HG03097 (cell line): ENCODE measurements at regions not wholly inside any gene's neighbourhood (a gene's known extent, or its start where the extent isn't known, plus 50 kb on each side); places are given as distances from the start of the nearest gene placed in this dataset.
"Not testable (repeated sequence)": the region's sequence is repeated elsewhere in the genome, so short reads cannot be mapped to it uniquely, and the experiment has no call there.

Experiments used
- ATAC-seq: cut with Tn5 transposase; IDR thresholded peaks from one replicate; pipeline ENCODE4 v1.9.1; 2021; ENCODE audit not compliant: unreplicated experiment, low FRiP score

DNA sequence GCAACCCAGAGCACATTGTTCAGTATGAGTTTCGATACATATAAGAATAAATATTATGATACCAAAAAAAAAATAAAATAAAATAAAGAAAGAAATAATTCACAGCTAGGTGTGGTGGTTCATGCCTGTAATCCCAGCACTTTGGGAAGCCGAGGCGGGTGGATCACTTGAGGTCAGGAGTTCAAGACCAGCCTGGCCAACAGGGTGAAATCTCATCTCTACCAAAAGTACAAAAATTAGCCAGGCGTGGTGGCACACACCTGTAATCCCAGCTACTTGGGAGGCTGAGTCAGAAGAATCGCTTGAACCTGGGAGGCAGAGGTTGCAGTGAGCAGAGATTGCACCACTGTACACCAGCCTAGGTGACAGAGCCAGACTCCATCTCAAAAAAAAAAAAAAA is 258.9 kb downstream of the MYCN start:
- ATAC-seq = not testable (repeated sequence)

DNA sequence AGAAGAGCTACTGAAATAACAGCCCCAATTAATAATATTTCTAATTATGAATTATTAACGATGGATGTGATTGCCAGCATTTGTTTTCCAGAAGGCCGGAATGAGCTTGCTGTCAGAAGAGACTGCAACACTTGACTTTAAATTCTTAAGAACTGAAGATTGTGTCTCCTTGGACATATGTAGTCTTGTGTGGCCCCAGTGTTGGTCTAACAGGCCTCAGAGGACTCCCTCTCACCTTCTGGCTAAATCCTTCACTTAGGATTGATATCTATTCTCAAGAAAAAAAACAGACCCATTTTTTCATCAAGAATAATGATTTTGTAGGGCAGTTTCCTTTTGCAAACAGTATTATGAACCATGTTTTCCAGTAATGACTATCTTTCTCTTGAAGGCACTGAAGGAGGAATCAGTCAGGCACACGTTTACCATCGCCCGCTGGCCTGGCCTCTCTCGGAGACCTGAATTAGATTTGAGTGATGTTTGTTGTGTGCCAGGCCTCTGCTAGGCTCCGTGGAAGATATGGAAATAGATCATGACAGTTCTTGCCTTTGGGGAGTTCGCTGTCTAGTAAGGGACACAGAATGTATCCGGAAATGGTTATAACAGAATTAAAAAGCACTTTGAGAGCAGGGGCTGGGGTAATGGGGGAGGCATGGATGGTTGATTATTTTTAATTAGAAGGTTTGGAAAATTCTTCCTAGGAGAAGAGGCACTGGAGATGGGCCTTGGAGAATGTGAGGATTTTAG is 258.0 kb downstream of the MYCN start:
- ATAC-seq = no peak

DNA sequence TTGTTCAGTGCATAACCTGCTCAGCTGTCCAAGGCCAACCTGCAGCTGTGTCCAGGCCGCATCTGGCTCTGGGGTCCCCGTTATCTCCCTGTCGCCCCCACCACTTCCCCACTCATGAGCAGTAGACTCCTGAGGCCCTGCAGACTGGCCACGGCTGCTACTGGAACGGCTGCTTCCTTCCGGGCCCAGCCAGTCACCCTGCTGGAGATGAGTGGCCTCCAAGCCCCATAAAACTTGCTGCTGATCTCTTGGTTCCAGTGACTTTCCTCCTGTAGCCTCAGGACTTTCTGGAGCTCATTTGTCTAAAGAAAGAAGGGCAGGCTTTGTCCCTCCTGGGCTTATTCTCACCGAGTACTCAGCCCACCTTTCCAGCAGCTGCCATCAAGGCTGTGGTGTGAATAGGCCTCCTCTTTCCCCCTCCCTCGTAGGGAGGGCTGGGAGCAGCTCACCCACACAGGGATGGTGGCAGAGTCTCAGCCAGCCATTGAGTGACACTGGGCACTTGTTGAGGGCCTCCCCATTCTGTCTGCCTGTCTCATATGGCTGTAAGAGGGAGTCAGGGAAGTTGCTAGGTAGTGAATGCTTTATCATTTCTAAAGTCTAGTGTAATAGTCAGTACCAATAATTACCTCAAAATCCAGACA is 257.3 kb downstream of the MYCN start:
- no peak for ATAC-seq

- no peak for ATAC-seq
Measured at GRCh38 chr2:16196687-16197503, 256.5 kb downstream of the MYCN start.

DNA sequence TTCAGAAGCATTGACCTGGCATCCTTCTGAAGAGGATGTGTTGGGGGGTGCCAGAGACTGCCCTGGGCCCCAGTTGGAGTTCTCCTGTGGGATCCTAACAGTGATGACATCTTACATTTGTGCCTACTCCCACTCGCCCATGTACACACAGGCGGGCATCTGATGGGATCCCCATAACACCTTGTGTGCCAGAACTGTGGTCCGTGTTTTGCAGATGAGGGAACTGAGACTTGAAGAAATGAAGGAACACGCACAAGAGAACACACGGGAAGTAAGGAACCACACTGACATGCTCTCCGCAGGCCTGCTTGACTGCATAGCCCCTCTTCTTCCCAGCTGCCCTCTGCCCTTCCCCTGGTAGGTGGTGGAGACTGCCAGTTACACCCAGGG is 255.3 kb downstream of the MYCN start:
- no peak for ATAC-seq

DNA sequence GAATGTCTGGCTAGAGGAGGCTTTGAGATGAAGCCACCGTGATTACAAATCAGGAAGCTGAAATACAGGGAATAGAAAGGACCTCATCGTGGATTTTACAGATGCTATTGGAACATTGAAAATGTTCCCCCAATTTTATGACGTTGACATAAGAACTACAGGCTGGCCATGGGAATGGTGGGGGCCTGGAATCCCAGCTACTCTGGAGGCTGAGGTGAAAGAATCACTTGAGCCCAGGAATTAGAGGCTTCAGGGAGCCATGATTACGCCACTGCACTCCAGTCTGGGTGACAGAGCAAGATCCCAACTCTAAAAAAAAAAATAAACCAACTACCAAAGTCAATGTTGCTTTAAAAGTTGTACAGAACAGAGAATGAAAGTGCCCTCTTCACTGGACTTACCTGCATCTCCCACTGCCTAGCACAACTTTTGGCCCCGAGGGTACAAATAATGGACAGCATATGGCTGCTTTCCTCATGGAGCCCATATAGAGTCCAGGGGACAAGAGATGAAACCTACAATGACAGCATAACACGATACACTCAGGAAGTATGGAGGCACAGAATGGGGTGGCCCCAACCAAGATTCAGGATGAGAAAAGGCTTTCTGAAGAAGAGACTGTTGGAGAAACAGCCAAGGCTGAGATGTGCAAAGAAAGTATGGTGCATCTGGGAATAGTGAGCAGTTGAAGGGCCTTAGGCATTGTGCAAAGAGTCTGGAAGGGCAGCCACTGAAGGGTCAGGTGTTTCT is 254.8 kb downstream of the MYCN start:
- no peak for ATAC-seq

- no peak for ATAC-seq
Measured at GRCh38 chr2:16194530-16194929, 254.2 kb downstream of the MYCN start.

DNA sequence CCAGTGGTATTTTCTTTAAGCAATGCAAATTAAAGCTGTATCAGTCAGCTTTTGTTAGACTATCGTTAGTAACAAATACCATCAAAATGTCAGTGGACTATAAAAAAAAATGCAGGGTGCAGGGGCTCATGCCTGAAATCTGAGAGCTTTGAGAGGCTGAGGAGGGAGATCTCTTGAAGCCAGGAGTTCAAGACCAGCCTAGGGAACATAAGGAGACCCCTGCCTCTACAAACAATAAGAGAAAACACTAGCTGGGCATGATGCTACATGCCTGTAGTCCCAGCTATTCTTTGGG is 253.7 kb downstream of the MYCN start:
- ATAC-seq = no peak

GRCh38 chr2:16192416-16193216 is 252.3 kb downstream of the MYCN start:
- no peak for ATAC-seq

GRCh38 chr2:16191431-16192200 is 251.3 kb downstream of the MYCN start:
- no peak for ATAC-seq

- no peak for ATAC-seq
Measured at GRCh38 chr2:16190446-16191270, 250.3 kb downstream of the MYCN start.

- no peak for ATAC-seq
Measured at GRCh38 chr2:16189836-16190160, 249.4 kb downstream of the MYCN start.

DNA sequence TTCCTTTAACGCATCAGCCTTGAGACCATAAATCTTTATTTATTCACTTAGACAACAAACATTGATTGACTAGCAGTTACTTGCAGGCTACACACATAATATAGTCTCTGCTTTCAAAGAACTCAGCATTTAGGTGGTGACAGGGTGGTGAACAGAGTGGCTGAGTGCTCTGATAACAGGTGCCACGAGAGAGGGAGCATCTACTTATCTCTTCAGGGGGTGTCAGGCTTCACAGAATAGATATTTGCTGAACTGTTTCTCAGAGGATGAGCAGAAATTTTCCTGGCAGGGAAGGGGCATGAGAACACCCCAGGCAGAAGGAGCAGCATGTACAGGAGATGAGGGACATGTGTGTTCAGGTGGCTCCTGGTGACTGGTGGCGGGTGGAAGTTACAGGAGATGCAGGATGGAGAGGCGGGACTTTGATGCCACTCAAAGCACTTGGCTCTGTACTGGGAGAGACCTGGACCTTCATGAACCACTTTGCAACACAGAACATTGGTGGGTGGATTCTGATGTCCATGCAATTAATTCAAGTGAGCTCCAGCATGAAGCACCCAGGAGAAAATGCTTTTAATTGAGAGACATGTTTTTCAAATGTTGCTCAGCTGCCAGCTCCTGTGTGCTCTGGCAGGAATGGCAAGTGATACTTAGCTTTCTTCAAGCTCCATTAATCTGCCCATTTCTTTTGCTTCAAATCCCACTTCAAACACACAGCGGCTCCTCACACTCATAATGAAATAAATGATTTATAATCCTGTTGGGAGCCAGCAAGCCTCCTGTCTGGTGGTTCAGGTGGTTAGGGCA is 248.9 kb downstream of the MYCN start:
- ATAC-seq = no peak

- ATAC-seq = no peak
Measured at GRCh38 chr2:16188261-16188890, 248.0 kb downstream of the MYCN start.

GRCh38 chr2:16187482-16187817 is 247.1 kb downstream of the MYCN start:
- ATAC-seq = no peak

DNA sequence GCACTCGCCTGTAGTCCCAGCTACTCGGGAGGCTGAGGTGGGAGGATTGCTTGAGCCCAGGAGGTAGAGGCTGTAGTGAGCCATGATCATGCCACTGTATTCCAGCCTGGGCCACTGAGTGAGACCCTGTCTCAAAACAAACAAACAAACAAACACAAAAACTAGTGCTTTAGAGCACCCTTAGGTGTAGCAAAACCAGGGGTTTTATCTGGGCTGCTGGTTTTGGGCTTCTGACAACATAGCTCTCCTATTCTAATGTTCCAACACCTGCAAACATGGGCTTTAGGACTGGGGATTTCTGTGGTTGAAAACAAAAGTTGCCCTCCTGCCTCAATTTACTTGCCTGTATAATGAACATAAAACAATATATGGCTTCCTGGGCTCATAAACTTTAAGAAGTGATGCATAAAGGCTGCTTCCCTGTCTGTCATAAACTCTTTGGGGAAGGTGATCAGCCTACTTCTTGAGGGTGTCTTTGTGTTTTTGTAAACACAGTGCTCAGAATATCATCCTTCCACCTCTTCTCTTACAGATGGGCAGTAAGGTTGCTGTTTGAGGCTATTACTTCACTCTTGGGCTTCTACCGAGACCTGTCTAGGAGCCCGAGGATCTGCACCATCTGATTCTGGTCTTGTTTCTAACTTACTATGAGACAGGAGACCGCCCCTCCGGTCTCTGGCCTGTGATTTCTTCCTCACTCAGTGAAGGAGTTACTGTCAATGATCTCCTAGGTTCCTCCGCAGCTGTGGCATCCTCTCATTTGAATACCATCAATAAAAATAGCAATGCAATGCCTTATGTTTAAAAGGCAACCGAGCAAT is 246.5 kb downstream of the MYCN start:
- no peak for ATAC-seq

DNA sequence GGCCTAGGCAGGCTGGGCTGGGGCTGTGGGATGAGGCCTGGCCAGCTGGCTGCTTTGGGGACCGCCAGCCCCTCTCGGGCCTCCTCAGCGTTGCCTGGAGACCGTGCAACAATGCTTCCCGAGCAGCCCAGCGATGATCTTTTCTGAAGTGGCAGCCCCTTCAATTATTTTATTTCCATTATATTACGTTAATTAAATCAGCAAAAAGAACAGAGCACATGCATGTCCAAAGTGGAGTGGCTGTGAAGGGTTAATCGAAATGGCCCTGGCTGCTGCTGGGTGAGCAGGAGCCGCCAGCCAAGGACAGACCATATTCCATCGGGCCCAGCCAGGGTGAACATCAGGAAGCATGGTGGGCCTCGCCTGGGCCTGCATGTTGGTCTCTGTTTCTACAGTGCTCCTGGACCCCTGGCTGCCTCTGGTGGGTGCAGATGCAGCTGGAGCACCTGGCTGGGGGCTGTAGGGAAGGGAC is 245.5 kb downstream of the MYCN start:
- ATAC-seq = no peak
